ENCODE measurements at regions not wholly inside any gene's neighbourhood (a gene's known extent, or its start where the extent isn't known, plus 50 kb on each side); places are given as distances from the start of the nearest gene placed in this dataset.

GRCh38 chr13:22312405-22312803 is 641.5 kb downstream of the FGF9 start:
- DNase-seq (ENCODE audit: extremely low read depth, low read depth) = no peak
- no peak for TF ChIP-seq CTCF (IDR thresholded peaks at IDR 0.05; ENCODE audit: low read depth, low read length, missing control alignments)
- no peak overlapping the region for H3K4me3 ChIP-seq (replicated peaks; ENCODE audit: low read depth, low read length)

GRCh38 chr13:22316494-22317025 is 645.7 kb downstream of the FGF9 start:
- no peak for TF ChIP-seq CTCF (IDR thresholded peaks at IDR 0.05; ENCODE audit: low read depth, low read length, missing control alignments)
- DNase-seq (ENCODE audit: extremely low read depth, low read depth) = no peak
- no peak overlapping the region for H3K4me3 ChIP-seq (replicated peaks; ENCODE audit: low read depth, low read length)

- no peak overlapping the region for H3K4me3 ChIP-seq (replicated peaks; ENCODE audit: low read depth, low read length)
- DNase-seq (ENCODE audit: extremely low read depth, low read depth) = no peak
- no peak for TF ChIP-seq CTCF (IDR thresholded peaks at IDR 0.05; ENCODE audit: low read depth, low read length, missing control alignments)
These were observed 650.1 kb downstream of the FGF9 start for GRCh38 chr13:22320991-22321390.

GRCh38 chr13:22325761-22326160 is 654.9 kb downstream of the FGF9 start:
- no peak overlapping the region for H3K4me3 ChIP-seq (replicated peaks; ENCODE audit: low read depth, low read length)
- TF ChIP-seq CTCF (IDR thresholded peaks at IDR 0.05; ENCODE audit: low read depth, low read length, missing control alignments) = no peak
- DNase-seq (ENCODE audit: extremely low read depth, low read depth) = no peak

- no peak for DNase-seq (ENCODE audit: extremely low read depth, low read depth)
- TF ChIP-seq CTCF (IDR thresholded peaks at IDR 0.05; ENCODE audit: low read depth, low read length, missing control alignments) = no peak
- no peak overlapping the region for H3K4me3 ChIP-seq (replicated peaks; ENCODE audit: low read depth, low read length)
These were observed 661.5 kb downstream of the FGF9 start for GRCh38 chr13:22332416-22332815.

GRCh38 chr13:22336460-22336859 is 665.6 kb downstream of the FGF9 start:
- TF ChIP-seq CTCF (IDR thresholded peaks at IDR 0.05; ENCODE audit: low read depth, low read length, missing control alignments) = no peak

GRCh38 chr13:22357132-22357531 is 686.3 kb downstream of the FGF9 start:
- no peak overlapping the region for H3K4me3 ChIP-seq (replicated peaks; ENCODE audit: low read depth, low read length)
- DNase-seq (ENCODE audit: extremely low read depth, low read depth) = no peak
- no peak for TF ChIP-seq CTCF (IDR thresholded peaks at IDR 0.05; ENCODE audit: low read depth, low read length, missing control alignments)

More at GRCh38 chr13:22336460-22336859, 665.6 kb downstream of the FGF9 start:
- H3K4me3 ChIP-seq (replicated peaks; ENCODE audit: low read depth, low read length) = no peak overlapping the region
- DNase-seq (ENCODE audit: extremely low read depth, low read depth) = no peak
